ENCODE measurements at regions not wholly inside any gene's neighbourhood (a gene's known extent, or its start where the extent isn't known, plus 50 kb on each side); places are given as distances from the start of the nearest gene placed in this dataset.

- Histone ChIP-seq H3K79me1 (ENCODE audit: insufficient read depth, low read depth, low read length, poor library complexity, severe bottlenecking) (no peaks in the 10 kb centered on the region), H3K23ac (ENCODE audit: insufficient read length, low read depth, low read length) (no peak overlapping the region), H3K9ac (ENCODE audit: extremely low read depth, insufficient read length, low read length) (no peak overlapping the region), H4K91ac (ENCODE audit: insufficient read length, low read depth, low read length) (no peak overlapping the region), H2BK120ac (ENCODE audit: low read depth, low read length, poor library complexity, severe bottlenecking) (no peak overlapping the region), H2AK5ac (ENCODE audit: insufficient read length, low read length) (no peak overlapping the region), H3K9me3 (ENCODE audit: control insufficient read depth, low read depth, low read length) (no peaks in the 10 kb centered on the region), H3K79me2 (ENCODE audit: insufficient read depth, low read length) (no peaks in the 10 kb centered on the region), H3K4ac (ENCODE audit: low read depth, low read length) (no peak overlapping the region), H4K5ac (ENCODE audit: insufficient read length, low read depth, low read length) (no peak overlapping the region), H4K20me1 (ENCODE audit: control insufficient read depth, insufficient read depth, insufficient read length) (no peaks in the 10 kb centered on the region), H2BK12ac (ENCODE audit: insufficient read length, low read depth, low read length) (no peak overlapping the region), H2AFZ (ENCODE audit: low read length) (no peak overlapping the region), H3K56ac (ENCODE audit: insufficient read length, low read depth, low read length) (no peak overlapping the region), H2BK20ac (ENCODE audit: low read depth, low read length, poor library complexity, severe bottlenecking) (no peak overlapping the region), H3T11ph (ENCODE audit: low read length) (no peak overlapping the region), H2BK5ac (ENCODE audit: insufficient read length, low read length) (no peak overlapping the region), H3K27ac (ENCODE audit: insufficient read length, low read depth, low read length) (no peak overlapping the region), H3K4me1 (ENCODE audit: insufficient read depth, low read length) (no peaks in the 10 kb centered on the region), H3K18ac (ENCODE audit: insufficient read length, low read depth, low read length) (no peak overlapping the region), H3K4me2 (ENCODE audit: insufficient read depth, insufficient read length, low read length) (no peak overlapping the region), H3K27me3 (ENCODE audit: insufficient read depth, low read length) (no peaks in the 10 kb centered on the region; the same call in 1 of the 2 replicates), H3K23me2 (ENCODE audit: insufficient read length, low read depth, low read length, poor library complexity, severe bottlenecking) (no peaks in the 10 kb centered on the region), H4K8ac (replicated peaks; ENCODE audit: insufficient read length, low read depth, low read length) (no peak overlapping the region), H3K14ac (ENCODE audit: insufficient read depth, low read length) (no peak overlapping the region), H2BK15ac (ENCODE audit: low read depth, low read length) (no peak overlapping the region)
- Mint-ChIP-seq H3K27me3 (ENCODE audit: low read depth) (peaks cover 46% of the 10 kb centered on the region), H3K4me3 (no peak overlapping the region), H3K27ac (no peak overlapping the region), H3K9me3 (peaks cover 9 to 10% of the 10 kb centered on the region in 2 experiments), H3K4me1 (peaks cover 10 to 13% of the 10 kb centered on the region in 2 experiments), H3K36me3 (ENCODE audit: insufficient read depth in 1 of 3, low read depth in 3 of 3) (peaks cover 0 to 4% (median 0%) of the 10 kb centered on the region in 3 experiments; a peak in 1 of 7 replicates)
- TF ChIP-seq, protein P1, sequence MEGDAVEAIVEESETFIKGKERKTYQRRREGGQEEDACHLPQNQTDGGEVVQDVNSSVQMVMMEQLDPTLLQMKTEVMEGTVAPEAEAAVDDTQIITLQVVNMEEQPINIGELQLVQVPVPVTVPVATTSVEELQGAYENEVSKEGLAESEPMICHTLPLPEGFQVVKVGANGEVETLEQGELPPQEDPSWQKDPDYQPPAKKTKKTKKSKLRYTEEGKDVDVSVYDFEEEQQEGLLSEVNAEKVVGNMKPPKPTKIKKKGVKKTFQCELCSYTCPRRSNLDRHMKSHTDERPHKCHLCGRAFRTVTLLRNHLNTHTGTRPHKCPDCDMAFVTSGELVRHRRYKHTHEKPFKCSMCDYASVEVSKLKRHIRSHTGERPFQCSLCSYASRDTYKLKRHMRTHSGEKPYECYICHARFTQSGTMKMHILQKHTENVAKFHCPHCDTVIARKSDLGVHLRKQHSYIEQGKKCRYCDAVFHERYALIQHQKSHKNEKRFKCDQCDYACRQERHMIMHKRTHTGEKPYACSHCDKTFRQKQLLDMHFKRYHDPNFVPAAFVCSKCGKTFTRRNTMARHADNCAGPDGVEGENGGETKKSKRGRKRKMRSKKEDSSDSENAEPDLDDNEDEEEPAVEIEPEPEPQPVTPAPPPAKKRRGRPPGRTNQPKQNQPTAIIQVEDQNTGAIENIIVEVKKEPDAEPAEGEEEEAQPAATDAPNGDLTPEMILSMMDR (conservative IDR thresholded peaks at IDR 0.05), result no peak
- DNase-seq, result no peak
Observed at GRCh38 chr11:69896250-69896649, 77.0 kb upstream of the FGF3 start.
